Endothelial cell of umbilical vein (primary cell): ENCODE measurements at regions not wholly inside any gene's neighbourhood (a gene's known extent, or its start where the extent isn't known, plus 50 kb on each side); places are given as distances from the start of the nearest gene placed in this dataset.

Experiments used
- BruUV-seq: library from RNA; stranded (reverse); fragments of 400-500 nt; replicated peaks from 2 replicates; lab custom pipeline; 2021; lab: Mats Ljungman, UMichigan
- CTCF ChIA-PET: fragments of 300-600, 350-600 bp; sonication (Branson Sonifier 250); formaldehyde crosslinking; loops from one replicate; lab custom pipeline; 2021; ENCODE audit warnings: antibody characterized with exemption, inconsistent platforms; lab: Charles Lee
- POLR2A ChIA-PET: fragments of 300-600, 350-600 bp; sonication (Branson Sonifier 250); formaldehyde crosslinking; loops from one replicate; lab custom pipeline; 2021; ENCODE audit warnings: antibody characterized with exemption, inconsistent platforms; lab: Charles Lee
- DNase-seq: peaks from one replicate; pipeline ENCODE4 v3.0.0-alpha.2; 2011; ENCODE audit warnings: low read depth, low spot score
- FAIRE-seq: peaks from 2 replicates; lab custom pipeline; 2011; peaks lifted over from hg19 to GRCh38; lab: Jason Lieb, UNC
- H2AFZ ChIP-seq: 2 replicates; pipeline ENCODE4 v1.6.0; 2012; ENCODE audit warnings: low read depth, low read length, control low read depth, inconsistent platforms
- H3K27ac ChIP-seq: 2 replicates; pipeline ENCODE4 v1.5.1; 2011; ENCODE audit warnings: low read depth, mild to moderate bottlenecking, control low read depth, low read length, moderate library complexity; ENCODE audit not compliant: insufficient read depth
- H3K27me3 ChIP-seq, 2 experiments: 2 replicates each; pipeline versions ENCODE4 v1.6.0 to v1.6.1; 2011; ENCODE audit warnings: low read length in 2 of 2, mixed read lengths in 1 of 2; ENCODE audit not compliant: control insufficient read depth in 2 of 2, insufficient read depth in 2 of 2
- H3K36me3 ChIP-seq, 2 experiments: 2 replicates in 1 of 2; 3 replicates in 1 of 2; pipeline ENCODE4 v1.5.1; 2011; ENCODE audit warnings: low read length in 2 of 2, mild to moderate bottlenecking in 1 of 2, moderate library complexity in 1 of 2; ENCODE audit not compliant: control insufficient read depth in 2 of 2, insufficient read depth in 2 of 2; ENCODE audit errors: extremely low read depth in 1 of 2
- H3K4me1 ChIP-seq: 3 replicates; pipeline ENCODE4 v1.5.1; 2011; ENCODE audit warnings: mild to moderate bottlenecking, low read length; ENCODE audit not compliant: control insufficient read depth, insufficient read depth; ENCODE audit errors: extremely low read depth
- H3K4me2 ChIP-seq: 2 replicates; pipeline ENCODE4 v1.6.1; 2011; ENCODE audit warnings: low read length, control low read depth, mixed read lengths; ENCODE audit not compliant: insufficient read depth
- H3K4me3 ChIP-seq, 3 experiments: fragments of 200-600 bp in 1 of 3; sonication (generic), shearing (Covaris generic) in 1 of 3; replicated peaks in 1 of 3; 2 replicates each; pipeline ENCODE4 v1.5.1; 2011 to 2016; ENCODE audit warnings: control low read depth in 3 of 3, low read length in 3 of 3, mild to moderate bottlenecking in 2 of 3, inconsistent platforms in 1 of 3, low read depth in 1 of 3, moderate library complexity in 1 of 3; ENCODE audit not compliant: insufficient read depth in 1 of 3
- H3K79me2 ChIP-seq: 2 replicates; pipeline ENCODE4 v1.6.0; 2012; ENCODE audit warnings: low read length, inconsistent platforms; ENCODE audit not compliant: control insufficient read depth, insufficient read depth
- H3K9ac ChIP-seq: replicated peaks from 2 replicates; pipeline ENCODE3; 2011; ENCODE audit warnings: low read length, control low read depth; ENCODE audit not compliant: insufficient read depth; ENCODE audit errors: extremely low read depth
- H3K9me1 ChIP-seq: replicated peaks from 3 replicates; pipeline ENCODE4 v1.6.0; 2011; ENCODE audit warnings: mild to moderate bottlenecking, low read length; ENCODE audit not compliant: control insufficient read depth, insufficient read depth; ENCODE audit errors: extremely low read depth
- H3K9me3 ChIP-seq: replicated peaks from 2 replicates; pipeline ENCODE4 v1.5.1; 2012; ENCODE audit warnings: low read length, inconsistent platforms; ENCODE audit not compliant: control insufficient read depth, insufficient read depth
- H4K20me1 ChIP-seq: replicated peaks from 2 replicates; pipeline ENCODE3; 2011; ENCODE audit warnings: mild to moderate bottlenecking, low read length; ENCODE audit not compliant: control insufficient read depth, insufficient read depth; ENCODE audit errors: extremely low read depth
- CTCF ChIP-seq, 2 donors: IDR thresholded peaks; 1 replicate in 1 of 2; 2 replicates in 1 of 2; pipeline ENCODE4 v1.5.1; 2011; ENCODE audit warnings: low read length in 2 of 2, mild to moderate bottlenecking in 2 of 2, moderate library complexity in 2 of 2, control low read depth in 1 of 2, inconsistent platforms in 1 of 2, low read depth in 1 of 2; ENCODE audit not compliant: insufficient read depth in 1 of 2; ENCODE audit errors: extremely low read depth in 1 of 2
- EZH2 ChIP-seq: IDR thresholded peaks from 2 replicates; pipeline ENCODE4 v1.6.1; 2012; ENCODE audit warnings: borderline replicate concordance, low read depth, mild to moderate bottlenecking, moderate library complexity, low read length, inconsistent platforms; ENCODE audit not compliant: severe bottlenecking
- FOS ChIP-seq: IDR thresholded peaks from 2 replicates; pipeline ENCODE4 v1.6.1; 2011; ENCODE audit warnings: mild to moderate bottlenecking, low read length, moderate library complexity, borderline replicate concordance; ENCODE audit not compliant: insufficient read depth
- GATA2 ChIP-seq: IDR thresholded peaks from 2 replicates; pipeline ENCODE4 v1.7.0; 2011; ENCODE audit warnings: low read depth, mild to moderate bottlenecking, moderate library complexity, mixed read lengths, low read length; ENCODE audit not compliant: insufficient read length, insufficient read depth
- JUN ChIP-seq: IDR thresholded peaks from 2 replicates; pipeline ENCODE4 v1.6.1; 2011; ENCODE audit warnings: borderline replicate concordance, low read depth; ENCODE audit not compliant: insufficient read length, insufficient read depth
- MYC ChIP-seq: IDR thresholded peaks from one replicate; pipeline ENCODE4 v1.6.1; 2011; ENCODE audit warnings: mild to moderate bottlenecking, low read depth, low read length
- POLR2A ChIP-seq: IDR thresholded peaks from 2 replicates; pipeline ENCODE4 v1.6.1; 2012; ENCODE audit warnings: low read depth, mild to moderate bottlenecking, control low read depth, low read length
- POLR2AphosphoS5 ChIP-seq: IDR thresholded peaks from 2 replicates; pipeline ENCODE4 v1.6.1; 2012; ENCODE audit warnings: low read depth, mild to moderate bottlenecking, control low read depth, low read length, moderate library complexity; ENCODE audit not compliant: insufficient read depth
- dilution Hi-C: fragments of 300-500 bp; cut with MboI; formaldehyde crosslinking; loops from one replicate; pipeline ENCODE4 v1.15.0; 2019; ENCODE audit warnings: low sequenced_read_pairs; ENCODE audit not compliant: extremely low pct_ligation_motif_present
- intact Hi-C: fragments of 100-400 bp; cut with micrococcal nuclease; formaldehyde crosslinking; loops from one replicate; pipeline ENCODE4 v1.10.0; 2022

- Histone ChIP-seq H3K36me3 (no peaks in the 10 kb centered on the region), H3K9ac (no peak overlapping the region), H3K27me3 (peaks cover 9 to 13% of the 10 kb centered on the region in 2 experiments), H3K79me2 (no peaks in the 10 kb centered on the region), H2AFZ (no peak overlapping the region), H3K9me1 (no peaks in the 10 kb centered on the region), H3K27ac (no peak overlapping the region), H3K4me3 (no peak overlapping the region), H3K4me2 (no peak overlapping the region), H3K4me1 (no peaks in the 10 kb centered on the region), H3K9me3 (no peaks in the 10 kb centered on the region), H4K20me1 (no peaks in the 10 kb centered on the region)
- TF ChIP-seq MYC (no peak), POLR2A (no peak), JUN (no peak), CTCF (IDR thresholded peaks at IDR 0.05; ENCODE audit: extremely low read depth in 1 of 2, insufficient read depth in 1 of 2, low read depth in 1 of 2, low read length in 2 of 2) (no peak), EZH2 (no peak), FOS (no peak), POLR2AphosphoS5 (no peak), GATA2 (no peak)
- dilution Hi-C loops (no loop called here), intact Hi-C loops (loop anchor here (5.0 kb wide), 1 partner anchor 262 kb away; no protein-coding TSS in a partner anchor)
- DNase-seq (no peak), FAIRE-seq (no peak)
- BruUV-seq: no TSS peak
- CTCF ChIA-PET: interaction anchor here (1.0 kb wide), 1 partner anchor 26 kb away, joined by 6 read pairs; no protein-coding TSS in a partner anchor
- POLR2A ChIA-PET: no interaction called here
Observed at GRCh38 chr21:32914424-32915039, 111.2 kb upstream of the OLIG2 start.
